Muscle layer of duodenum (tissue), 2 donors: ENCODE measurements at regions not wholly inside any gene's neighbourhood (a gene's known extent, or its start where the extent isn't known, plus 50 kb on each side); places are given as distances from the start of the nearest gene placed in this dataset.

Experiments used
- H3K27ac ChIP-seq: one replicate; pipeline ENCODE4 v1.7.0; 2013; ENCODE audit warnings: mild to moderate bottlenecking, low read length
- H3K27me3 ChIP-seq: one replicate; pipeline ENCODE4 v1.7.0; 2013; ENCODE audit warnings: low read depth, mild to moderate bottlenecking, control low read depth, low read length
- H3K36me3 ChIP-seq, 2 donors: one replicate each; pipeline ENCODE4 v1.7.0; 2013; ENCODE audit warnings: low read length in 2 of 2, control low read depth in 1 of 2, mild to moderate bottlenecking in 1 of 2; ENCODE audit not compliant: insufficient read depth in 2 of 2, control insufficient read depth in 1 of 2
- H3K4me1 ChIP-seq, 2 donors: one replicate each; pipeline ENCODE4 v1.7.0; 2013; ENCODE audit warnings: low read length in 2 of 2, mild to moderate bottlenecking in 2 of 2, control low read depth in 1 of 2, moderate library complexity in 1 of 2; ENCODE audit not compliant: insufficient read depth in 2 of 2, control insufficient read depth in 1 of 2
- H3K4me3 ChIP-seq, 2 donors: one replicate each; pipeline ENCODE4 v1.7.0; 2013; ENCODE audit warnings: low read length in 2 of 2, low read depth in 1 of 2, mild to moderate bottlenecking in 1 of 2
- H3K9me3 ChIP-seq, 2 donors: one replicate each; pipeline ENCODE4 v1.7.0; 2013; ENCODE audit warnings: low read length in 2 of 2, control low read depth in 1 of 2, mild to moderate bottlenecking in 1 of 2; ENCODE audit not compliant: control insufficient read depth in 1 of 2
- donor health status: healthy.

DNA sequence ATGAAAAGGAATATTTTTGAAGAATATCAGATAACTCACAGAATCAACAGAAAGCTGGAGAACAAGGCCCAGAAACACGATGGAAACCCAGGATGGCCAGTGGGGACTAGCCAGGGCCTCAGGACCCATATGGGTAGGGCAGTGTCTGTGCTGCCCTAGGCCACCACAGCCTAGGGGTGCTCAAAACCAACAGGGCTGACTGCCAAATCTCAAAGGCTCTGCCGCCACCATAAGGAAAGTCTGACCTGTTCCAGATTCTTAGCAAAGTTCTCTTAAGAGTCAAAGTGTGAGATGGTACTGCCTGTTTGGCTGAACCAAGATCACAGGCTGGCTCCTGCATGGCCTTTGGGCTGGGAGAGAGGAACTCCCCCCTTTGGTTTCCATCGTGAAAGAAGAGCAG is 164.7 kb upstream of the CTTNBP2NL start:
- no peak overlapping the region for H3K4me3 ChIP-seq
- no peaks in the 10 kb centered on the region for H3K36me3 ChIP-seq
- H3K9me3 ChIP-seq, result peaks cover 0 to 2% of the 10 kb centered on the region in 2 donors
- H3K27me3 ChIP-seq, result no peaks in the 10 kb centered on the region
- H3K27ac ChIP-seq, result no peak overlapping the region
- H3K4me1 ChIP-seq, result no peaks in the 10 kb centered on the region

DNA sequence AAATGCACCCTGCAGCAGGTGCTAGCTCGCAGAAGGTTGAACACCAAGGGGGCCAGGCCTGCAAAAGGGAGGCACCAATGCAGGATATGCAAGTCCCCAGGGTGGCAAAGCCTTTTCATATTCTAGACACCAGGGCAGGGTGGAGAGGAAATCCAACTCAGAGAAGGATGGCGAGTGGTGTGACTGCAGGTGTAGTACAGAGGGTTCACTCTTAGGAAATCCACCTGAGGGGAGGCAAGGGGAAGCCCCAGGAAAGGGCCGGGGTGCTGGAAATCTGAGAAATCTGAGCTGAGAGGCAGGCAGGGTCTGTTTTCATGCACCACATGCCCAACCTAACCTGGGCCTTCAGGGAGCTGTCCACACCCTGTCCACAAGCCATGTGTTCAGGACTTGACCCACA is 163.2 kb upstream of the CTTNBP2NL start:
- H3K27me3 ChIP-seq, result no peaks in the 10 kb centered on the region
- H3K27ac ChIP-seq, result no peak overlapping the region
- no peaks in the 10 kb centered on the region for H3K36me3 ChIP-seq
- H3K4me1 ChIP-seq, result no peaks in the 10 kb centered on the region
- peaks cover 0 to 2% of the 10 kb centered on the region in 2 donors for H3K9me3 ChIP-seq
- no peak overlapping the region for H3K4me3 ChIP-seq

DNA sequence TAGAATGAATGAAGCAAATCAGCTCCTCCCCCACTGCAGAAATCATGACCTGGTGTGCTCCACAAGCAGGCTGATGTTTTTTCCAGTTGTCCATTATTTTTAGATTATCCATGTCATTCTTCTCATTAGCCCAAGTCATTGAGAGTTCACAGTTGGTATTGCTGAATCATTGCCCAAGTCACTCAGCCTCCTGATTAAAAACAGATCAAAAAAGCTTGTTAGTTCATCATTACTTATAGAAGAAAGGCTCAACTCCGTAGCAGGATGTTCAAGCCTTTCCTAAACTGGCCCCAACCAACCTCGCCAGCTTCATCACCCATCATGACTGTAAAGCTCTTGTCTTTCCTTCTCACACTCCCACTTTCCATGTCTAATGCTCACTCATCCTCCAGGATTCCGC is 161.3 kb upstream of the CTTNBP2NL start:
- no peaks in the 10 kb centered on the region for H3K36me3 ChIP-seq
- H3K27ac ChIP-seq, result no peak overlapping the region
- H3K9me3 ChIP-seq, result no peaks in the 10 kb centered on the region
- no peaks in the 10 kb centered on the region for H3K4me1 ChIP-seq
- H3K27me3 ChIP-seq, result no peaks in the 10 kb centered on the region
- no peak overlapping the region for H3K4me3 ChIP-seq

DNA sequence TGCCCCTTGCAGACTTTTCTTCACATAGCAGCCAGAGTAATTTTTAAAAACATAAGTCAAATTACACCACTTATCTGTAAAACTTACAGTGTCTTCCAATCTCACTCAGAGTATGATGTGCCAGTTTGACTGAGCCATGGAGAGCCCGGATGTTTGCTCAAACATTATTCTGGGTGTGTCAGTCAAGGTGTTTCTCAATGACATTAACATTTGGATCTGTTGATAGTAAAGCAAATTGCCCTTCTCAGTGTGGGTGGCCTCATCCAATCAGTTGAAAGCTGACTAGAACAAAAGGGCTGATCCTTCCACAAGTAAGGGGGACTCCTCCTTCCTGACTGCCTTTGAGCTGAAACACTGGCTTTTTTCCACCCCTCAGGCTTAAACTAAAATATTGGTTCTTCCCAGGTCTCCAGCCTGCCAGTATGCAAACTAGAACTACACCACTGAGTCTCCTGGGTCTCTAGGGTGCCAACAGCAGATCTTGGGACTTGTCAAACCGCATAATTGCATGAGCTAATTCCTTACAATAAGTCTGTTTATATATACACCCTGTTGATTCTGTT is 157.9 kb upstream of the CTTNBP2NL start:
- Histone ChIP-seq H3K4me3 (no peak overlapping the region), H3K27me3 (no peaks in the 10 kb centered on the region), H3K36me3 (no peaks in the 10 kb centered on the region), H3K9me3 (no peaks in the 10 kb centered on the region), H3K27ac (no peak overlapping the region), H3K4me1 (no peaks in the 10 kb centered on the region)

DNA sequence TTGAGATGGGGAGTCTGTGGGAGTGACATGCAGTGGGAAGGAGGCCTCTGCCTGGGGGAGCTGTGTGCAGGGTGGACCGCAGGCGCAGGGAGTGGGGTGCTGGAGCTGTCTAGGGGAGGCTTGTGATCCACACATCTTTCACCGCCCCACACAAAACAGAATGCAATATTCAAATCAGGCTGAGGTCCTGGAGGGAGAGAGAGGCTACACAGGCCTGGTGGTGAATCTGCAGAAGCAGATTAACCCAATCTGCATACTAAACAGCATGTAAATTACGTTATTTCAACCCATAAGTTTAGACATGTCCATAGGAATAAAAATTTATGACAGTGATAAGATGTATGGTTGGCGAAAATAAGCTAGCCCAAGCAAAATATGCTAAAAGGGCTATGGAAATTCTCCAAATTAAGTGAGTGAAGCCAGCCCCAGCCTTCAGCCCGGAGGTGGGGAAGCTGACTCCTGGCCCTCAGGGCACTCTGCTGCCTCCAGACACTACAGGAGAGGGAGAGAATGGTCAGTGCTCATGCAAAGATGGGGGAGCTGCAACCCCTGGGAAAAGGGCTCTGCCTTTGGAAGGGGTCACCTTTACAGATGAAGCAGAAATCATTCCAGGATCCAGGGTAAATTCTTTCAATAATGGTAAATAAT is 156.2 kb upstream of the CTTNBP2NL start:
- Histone ChIP-seq H3K9me3 (no peaks in the 10 kb centered on the region), H3K27me3 (no peaks in the 10 kb centered on the region), H3K4me3 (no peak overlapping the region), H3K36me3 (no peaks in the 10 kb centered on the region), H3K4me1 (no peaks in the 10 kb centered on the region), H3K27ac (no peak overlapping the region)

DNA sequence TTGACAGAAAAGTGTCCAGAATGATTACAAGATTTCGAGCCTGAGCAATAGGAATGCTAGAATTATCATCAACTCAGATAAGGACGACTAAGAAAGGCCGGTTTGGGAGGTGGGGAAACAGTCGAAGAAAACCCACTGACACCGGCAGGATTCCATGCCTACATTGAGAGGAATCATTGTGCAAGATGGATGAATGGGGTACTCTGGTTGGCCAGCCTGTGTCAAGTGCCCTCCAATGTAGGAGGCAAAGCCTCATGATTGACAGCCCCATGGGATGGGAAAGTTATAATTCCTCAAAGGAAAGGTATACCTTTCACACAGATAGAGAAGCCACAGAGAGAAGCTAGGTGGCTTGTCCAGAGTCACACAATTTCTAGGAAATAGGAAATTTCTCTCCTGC is 153.5 kb upstream of the CTTNBP2NL start:
- Histone ChIP-seq H3K36me3 (no peaks in the 10 kb centered on the region), H3K9me3 (no peaks in the 10 kb centered on the region), H3K27ac (no peak overlapping the region), H3K4me3 (no peak overlapping the region), H3K4me1 (no peaks in the 10 kb centered on the region), H3K27me3 (no peaks in the 10 kb centered on the region)

DNA sequence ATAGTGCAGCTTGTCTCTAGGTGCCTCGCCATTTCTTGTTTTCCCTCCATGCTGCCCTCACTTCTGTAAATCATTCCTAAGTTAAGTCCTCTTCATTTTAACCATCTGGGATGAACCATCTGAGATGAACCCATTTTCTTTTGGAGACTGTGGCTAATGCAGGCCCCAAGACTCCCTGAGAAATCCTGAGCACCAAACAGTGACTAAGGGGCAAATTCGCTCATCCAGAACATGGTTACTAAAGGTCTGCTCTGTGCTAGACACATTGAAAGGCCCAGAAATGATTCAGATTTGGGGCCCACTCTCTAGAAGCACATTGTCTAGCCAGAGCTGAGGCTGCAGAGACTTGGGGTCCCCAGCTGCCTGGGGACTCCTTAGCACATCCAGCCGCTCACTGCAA is 151.9 kb upstream of the CTTNBP2NL start:
- H3K4me3 ChIP-seq, result no peak overlapping the region
- no peaks in the 10 kb centered on the region for H3K36me3 ChIP-seq
- H3K9me3 ChIP-seq, result no peaks in the 10 kb centered on the region
- no peaks in the 10 kb centered on the region for H3K4me1 ChIP-seq
- H3K27me3 ChIP-seq, result no peaks in the 10 kb centered on the region
- no peak overlapping the region for H3K27ac ChIP-seq

DNA sequence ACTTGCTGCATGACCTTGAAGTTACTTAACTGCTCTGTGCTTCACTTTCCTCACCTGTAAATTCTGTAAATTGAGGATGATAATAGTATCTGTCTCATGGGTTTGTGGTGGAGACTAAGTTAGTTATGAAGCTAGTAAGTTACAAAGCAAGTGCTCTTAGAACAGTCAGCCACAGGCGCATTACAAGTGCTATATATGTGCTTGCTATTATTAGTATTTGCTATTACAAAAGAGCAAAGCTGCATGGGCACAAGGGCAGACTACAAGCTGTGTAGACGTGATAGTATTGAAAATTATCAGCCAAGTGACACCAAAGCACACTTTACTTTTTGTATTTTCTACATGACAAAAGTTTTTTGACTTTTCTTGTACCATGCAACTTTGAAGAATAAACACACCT is 150.9 kb upstream of the CTTNBP2NL start:
- Histone ChIP-seq H3K4me1 (no peaks in the 10 kb centered on the region), H3K36me3 (no peaks in the 10 kb centered on the region), H3K27me3 (no peaks in the 10 kb centered on the region), H3K27ac (no peak overlapping the region), H3K4me3 (no peak overlapping the region), H3K9me3 (no peaks in the 10 kb centered on the region)

DNA sequence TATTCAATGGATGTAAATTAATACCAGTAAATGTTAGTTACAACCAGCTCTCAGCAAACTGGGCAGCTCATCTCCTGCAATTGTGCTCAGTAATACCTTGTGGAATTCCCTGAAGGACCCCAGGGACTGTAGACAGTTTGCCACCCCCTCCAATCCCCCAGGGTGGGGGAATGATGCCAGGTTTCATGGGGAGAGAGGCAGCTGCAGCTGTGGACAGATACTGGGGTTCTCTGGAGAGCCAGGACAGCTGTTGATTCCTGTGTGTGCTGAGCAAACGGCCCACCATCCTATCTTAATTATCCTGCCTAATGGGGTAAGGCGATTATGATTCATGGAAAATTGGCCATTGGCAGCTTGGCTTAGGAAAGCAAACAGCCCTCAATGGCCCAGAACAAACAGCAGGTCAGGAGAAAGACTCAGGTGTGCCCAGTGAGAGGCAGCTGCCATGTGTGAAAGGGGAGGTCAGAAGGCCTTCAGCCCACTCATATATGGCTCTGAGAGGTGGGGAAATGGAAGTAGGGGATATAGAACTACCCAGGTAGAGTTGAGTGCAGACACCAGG is 148.9 kb upstream of the CTTNBP2NL start:
- Histone ChIP-seq H3K27me3 (no peaks in the 10 kb centered on the region), H3K36me3 (no peaks in the 10 kb centered on the region), H3K9me3 (no peaks in the 10 kb centered on the region), H3K27ac (no peak overlapping the region), H3K4me3 (no peak overlapping the region), H3K4me1 (no peaks in the 10 kb centered on the region)

DNA sequence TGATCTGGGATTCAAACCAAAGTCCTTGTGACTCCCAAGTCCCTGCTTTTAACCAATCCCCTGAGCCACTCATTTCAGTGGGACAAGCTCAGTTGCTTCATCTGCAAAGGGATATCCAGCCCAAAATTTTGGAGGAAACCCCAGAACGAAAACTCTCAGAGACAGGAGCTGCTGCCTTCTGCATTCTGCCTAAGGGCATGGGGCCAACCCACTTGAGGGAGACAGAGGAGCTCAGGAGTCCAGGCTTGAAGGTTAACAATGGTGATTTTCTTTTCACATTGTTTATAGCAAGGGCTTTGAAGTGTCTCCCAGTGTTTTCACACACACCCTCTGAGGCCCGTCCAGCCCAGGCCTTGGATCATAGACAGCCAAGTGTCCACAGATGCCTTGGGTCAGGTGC is 148.1 kb upstream of the CTTNBP2NL start:
- no peaks in the 10 kb centered on the region for H3K27me3 ChIP-seq
- no peak overlapping the region for H3K4me3 ChIP-seq
- no peak overlapping the region for H3K27ac ChIP-seq
- no peaks in the 10 kb centered on the region for H3K4me1 ChIP-seq
- H3K36me3 ChIP-seq, result no peaks in the 10 kb centered on the region
- H3K9me3 ChIP-seq, result no peaks in the 10 kb centered on the region

DNA sequence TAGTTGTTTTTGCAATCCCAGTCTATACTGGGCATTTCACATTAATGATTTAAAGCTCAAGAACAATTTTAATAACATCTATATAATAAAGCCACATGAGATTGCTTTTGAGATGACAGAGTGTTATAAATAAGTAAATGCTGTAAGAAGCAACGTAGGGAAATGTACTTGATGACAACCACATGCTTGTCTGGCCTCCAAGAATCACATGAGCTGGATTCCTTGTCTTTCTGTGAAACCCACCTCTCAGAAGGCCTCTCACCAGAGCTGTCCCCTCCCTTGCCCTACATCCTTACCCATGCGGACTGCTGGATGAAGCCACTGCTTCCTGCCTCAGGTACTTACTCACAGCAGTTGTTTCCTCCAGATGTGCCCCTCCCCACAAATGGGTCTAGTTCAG is 145.1 kb upstream of the CTTNBP2NL start:
- Histone ChIP-seq H3K27ac (no peak overlapping the region), H3K27me3 (no peaks in the 10 kb centered on the region), H3K4me3 (no peak overlapping the region), H3K36me3 (no peaks in the 10 kb centered on the region), H3K4me1 (no peaks in the 10 kb centered on the region), H3K9me3 (no peaks in the 10 kb centered on the region)
